Upper lobe of left lung (tissue), 4 donors: ENCODE measurements at regions not wholly inside any gene's neighbourhood (a gene's known extent, or its start where the extent isn't known, plus 50 kb on each side); places are given as distances from the start of the nearest gene placed in this dataset.

ENCODE experiments used
- EP300 ChIP-seq, 4 donors: sonication (generic); formaldehyde crosslinking; IDR thresholded peaks; one replicate each; pipeline ENCODE4 v1.5.1; 2017; ENCODE audit warnings: antibody characterized with exemption in 4 of 4, control low read depth in 2 of 4
- TF ChIP-seq, protein P1 (sequence below), 6 experiments: fragments of 450-650 bp in 4 of 6; fragments of 200-600 bp in 2 of 6; sonication (generic) in 2 of 6; IDR thresholded peaks; one replicate each; pipeline ENCODE4 v1.5.1; 2016 to 2019; ENCODE audit warnings: antibody characterized with exemption in 6 of 6

DNA sequence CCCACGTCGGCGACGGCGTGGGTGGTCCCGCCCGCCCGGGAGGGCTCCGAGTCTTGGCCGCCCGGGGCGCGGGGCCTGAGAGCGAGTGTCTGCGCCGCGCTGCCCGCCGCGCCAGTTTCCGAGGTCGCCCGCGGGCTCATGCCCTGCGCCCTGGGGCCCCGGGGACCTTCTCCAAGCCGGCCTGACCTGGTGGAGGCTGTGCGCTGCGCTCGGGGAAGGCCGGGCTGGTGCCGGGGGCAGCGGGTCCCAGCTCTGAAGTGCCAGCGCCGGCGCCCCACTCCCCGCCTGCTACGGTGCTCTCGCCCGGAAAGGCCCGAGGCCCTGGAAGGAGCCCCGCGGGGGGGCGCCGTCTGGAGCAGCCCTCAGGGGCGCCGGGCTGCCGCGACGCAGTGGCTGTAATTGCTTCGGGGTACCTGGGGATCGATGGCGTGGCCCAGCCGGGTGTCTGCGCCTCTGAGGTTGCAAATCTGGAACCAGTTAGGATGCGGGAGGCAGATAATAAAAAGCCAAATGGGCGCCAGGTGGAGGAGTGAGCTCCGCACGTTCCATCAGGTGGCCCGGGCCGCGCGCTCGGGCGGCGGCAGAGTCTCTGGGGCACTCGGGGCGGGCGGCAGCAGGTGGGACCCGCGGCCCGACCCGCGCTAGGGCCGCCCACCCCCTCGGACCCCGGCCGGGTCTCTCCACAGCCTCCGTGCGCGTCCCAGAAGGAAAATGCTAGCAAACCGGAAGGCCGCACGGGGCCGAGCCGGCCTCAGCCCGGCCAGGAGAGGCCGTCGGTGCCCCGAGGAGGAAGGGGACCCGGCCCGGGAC lies 102.3 kb upstream of the DIO3 start:
- TF ChIP-seq, protein P1, sequence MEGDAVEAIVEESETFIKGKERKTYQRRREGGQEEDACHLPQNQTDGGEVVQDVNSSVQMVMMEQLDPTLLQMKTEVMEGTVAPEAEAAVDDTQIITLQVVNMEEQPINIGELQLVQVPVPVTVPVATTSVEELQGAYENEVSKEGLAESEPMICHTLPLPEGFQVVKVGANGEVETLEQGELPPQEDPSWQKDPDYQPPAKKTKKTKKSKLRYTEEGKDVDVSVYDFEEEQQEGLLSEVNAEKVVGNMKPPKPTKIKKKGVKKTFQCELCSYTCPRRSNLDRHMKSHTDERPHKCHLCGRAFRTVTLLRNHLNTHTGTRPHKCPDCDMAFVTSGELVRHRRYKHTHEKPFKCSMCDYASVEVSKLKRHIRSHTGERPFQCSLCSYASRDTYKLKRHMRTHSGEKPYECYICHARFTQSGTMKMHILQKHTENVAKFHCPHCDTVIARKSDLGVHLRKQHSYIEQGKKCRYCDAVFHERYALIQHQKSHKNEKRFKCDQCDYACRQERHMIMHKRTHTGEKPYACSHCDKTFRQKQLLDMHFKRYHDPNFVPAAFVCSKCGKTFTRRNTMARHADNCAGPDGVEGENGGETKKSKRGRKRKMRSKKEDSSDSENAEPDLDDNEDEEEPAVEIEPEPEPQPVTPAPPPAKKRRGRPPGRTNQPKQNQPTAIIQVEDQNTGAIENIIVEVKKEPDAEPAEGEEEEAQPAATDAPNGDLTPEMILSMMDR (IDR thresholded peaks at IDR 0.05), result no peak
- no peak for TF ChIP-seq EP300 (IDR thresholded peaks at IDR 0.05)
